Adrenal gland (tissue), 5 donors: ENCODE measurements at regions not wholly inside any gene's neighbourhood (a gene's known extent, or its start where the extent isn't known, plus 50 kb on each side); places are given as distances from the start of the nearest gene placed in this dataset.

ENCODE experiments used
- CTCF ChIP-seq, 6 experiments: fragments of 450-650 bp in 4 of 6; fragments of 200-600 bp in 2 of 6; sonication (generic) in 1 of 6; IDR thresholded peaks; 1 replicate in 5 of 6; 2 replicates in 1 of 6; pipeline versions ENCODE4 v1.5.1 to v1.8.0; 2016 to 2021; ENCODE audit warnings: antibody characterized with exemption in 6 of 6, mild to moderate bottlenecking in 2 of 6, moderate library complexity in 1 of 6
- POLR2A ChIP-seq, 2 donors: fragments of 450-650 bp; IDR thresholded peaks; one replicate each; pipeline ENCODE4 v1.6.1; 2017; ENCODE audit warnings: antibody characterized with exemption in 2 of 2, mild to moderate bottlenecking in 2 of 2, moderate library complexity in 1 of 2
- donor health status: DM: no; HTN: no; CAD: no.

GRCh38 chr4:67380154-67380553 lies 165.1 kb downstream of the CENPC start:
- TF ChIP-seq CTCF (IDR thresholded peaks at IDR 0.05), result no peak
- no peak for TF ChIP-seq POLR2A (IDR thresholded peaks at IDR 0.05)
